WI38 (cell line): ENCODE measurements at regions not wholly inside any gene's neighbourhood (a gene's known extent, or its start where the extent isn't known, plus 50 kb on each side); places are given as distances from the start of the nearest gene placed in this dataset.

ENCODE experiments used
- H3K4me3 ChIP-seq: 2 replicates; pipeline ENCODE4 v1.5.1; 2011; ENCODE audit warnings: low read depth, mild to moderate bottlenecking, control low read depth, low read length
- TF ChIP-seq, protein P1 (sequence below): IDR thresholded peaks from 2 replicates; pipeline ENCODE4 v1.5.1; 2012; ENCODE audit warnings: low read depth, mild to moderate bottlenecking, control low read depth, low read length

DNA sequence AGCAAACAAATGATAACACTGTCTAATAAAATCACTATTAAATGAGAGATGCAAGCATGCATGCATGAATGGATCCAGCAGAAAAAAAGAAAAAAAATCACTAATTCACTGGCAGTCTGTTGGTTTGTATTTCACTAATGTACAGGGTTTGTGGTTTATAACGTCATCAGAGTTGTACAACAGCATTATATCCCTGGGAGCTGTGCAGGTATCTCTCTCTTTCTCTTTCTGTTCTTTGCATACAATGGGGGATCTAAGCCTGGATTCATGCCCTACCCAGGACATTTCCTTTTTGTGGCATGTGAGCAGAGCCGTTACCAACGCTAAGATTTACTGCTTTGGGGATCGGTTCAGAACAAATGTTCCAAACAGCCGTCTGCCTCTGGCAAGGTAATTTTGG, 229.5 kb downstream of the SOX2 start:
- H3K4me3 ChIP-seq, result no peak overlapping the region
- TF ChIP-seq, protein P1, sequence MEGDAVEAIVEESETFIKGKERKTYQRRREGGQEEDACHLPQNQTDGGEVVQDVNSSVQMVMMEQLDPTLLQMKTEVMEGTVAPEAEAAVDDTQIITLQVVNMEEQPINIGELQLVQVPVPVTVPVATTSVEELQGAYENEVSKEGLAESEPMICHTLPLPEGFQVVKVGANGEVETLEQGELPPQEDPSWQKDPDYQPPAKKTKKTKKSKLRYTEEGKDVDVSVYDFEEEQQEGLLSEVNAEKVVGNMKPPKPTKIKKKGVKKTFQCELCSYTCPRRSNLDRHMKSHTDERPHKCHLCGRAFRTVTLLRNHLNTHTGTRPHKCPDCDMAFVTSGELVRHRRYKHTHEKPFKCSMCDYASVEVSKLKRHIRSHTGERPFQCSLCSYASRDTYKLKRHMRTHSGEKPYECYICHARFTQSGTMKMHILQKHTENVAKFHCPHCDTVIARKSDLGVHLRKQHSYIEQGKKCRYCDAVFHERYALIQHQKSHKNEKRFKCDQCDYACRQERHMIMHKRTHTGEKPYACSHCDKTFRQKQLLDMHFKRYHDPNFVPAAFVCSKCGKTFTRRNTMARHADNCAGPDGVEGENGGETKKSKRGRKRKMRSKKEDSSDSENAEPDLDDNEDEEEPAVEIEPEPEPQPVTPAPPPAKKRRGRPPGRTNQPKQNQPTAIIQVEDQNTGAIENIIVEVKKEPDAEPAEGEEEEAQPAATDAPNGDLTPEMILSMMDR, result no peak

DNA sequence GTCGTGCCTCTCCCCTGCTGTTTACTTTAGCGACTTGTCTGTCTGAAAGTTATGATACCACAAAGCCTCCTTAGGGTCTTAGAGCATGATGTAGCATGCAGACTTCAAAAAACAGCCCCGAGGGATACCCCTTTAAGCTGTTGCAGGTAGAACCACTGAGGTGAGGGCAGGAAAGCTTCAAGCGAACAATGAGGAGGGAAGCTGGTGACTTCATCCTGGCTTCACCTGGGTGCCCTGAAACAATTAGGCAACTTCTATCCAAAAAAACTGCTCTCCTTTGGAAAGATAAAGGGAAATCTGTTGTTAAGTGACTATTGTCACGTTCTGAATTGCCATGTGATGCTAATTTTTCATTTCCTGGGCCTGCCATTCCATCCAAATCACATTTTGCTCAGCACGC, 231.6 kb downstream of the SOX2 start:
- TF ChIP-seq, protein P1, result no peak
- H3K4me3 ChIP-seq, result no peak overlapping the region

DNA sequence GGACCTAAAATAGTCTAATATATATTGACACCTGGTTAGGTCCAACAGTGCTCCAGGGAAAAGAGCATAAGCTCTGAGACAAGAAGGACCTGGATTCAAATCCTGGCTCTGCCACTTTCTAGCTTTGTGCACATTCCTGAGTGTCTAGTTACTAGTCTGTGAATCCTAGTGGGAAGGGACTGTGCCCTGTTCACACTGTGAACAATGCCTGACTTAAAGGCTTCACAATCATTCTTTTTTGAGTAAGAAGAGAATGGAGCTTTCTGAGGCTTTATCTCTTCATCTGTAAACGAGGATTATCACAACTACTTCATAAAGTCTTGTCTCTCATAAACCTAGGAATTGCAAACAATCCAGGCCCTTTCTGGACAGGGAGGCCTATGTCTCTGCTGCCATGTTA, 235.9 kb downstream of the SOX2 start:
- no peak overlapping the region for H3K4me3 ChIP-seq
- TF ChIP-seq, protein P1, result no peak

DNA sequence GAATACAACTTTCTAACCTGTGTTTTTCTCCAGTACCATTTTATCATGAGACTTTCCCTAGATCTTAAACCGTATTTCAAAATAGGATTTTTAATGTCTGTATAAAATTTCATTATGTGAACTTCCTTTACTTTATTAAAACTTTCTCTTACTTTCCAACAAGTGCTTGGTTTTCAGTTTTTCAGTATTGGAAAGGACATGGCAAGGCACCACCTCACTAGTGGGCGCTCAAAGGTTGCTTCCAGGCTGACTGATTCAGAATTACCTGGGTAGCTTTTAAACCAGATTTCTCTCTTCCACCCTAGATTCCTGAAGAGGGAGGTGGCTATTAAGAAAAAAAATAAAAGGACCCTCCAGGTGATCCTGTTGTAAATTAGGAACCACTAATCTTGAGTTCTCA, 236.6 kb downstream of the SOX2 start:
- no peak overlapping the region for H3K4me3 ChIP-seq

DNA sequence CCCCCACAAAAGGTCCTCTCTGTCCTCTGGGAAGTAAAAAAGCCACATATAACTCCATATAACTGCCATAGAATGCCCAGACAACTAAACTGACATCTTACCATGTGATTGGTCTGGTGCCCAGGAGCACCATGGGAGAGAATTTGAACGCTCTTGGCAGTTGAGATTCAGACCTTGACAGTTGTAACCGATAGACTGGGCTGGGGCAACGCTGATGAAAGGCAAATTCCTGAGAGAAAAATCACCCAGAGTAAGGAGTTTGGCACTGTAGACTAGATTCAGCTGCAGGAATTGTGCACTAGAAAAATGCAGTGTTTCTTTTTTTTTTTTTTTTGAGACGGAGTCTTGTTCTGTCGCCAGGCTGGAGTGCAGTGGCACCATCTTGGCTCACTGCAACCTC, 240.5 kb downstream of the SOX2 start:
- TF ChIP-seq, protein P1, result no peak
- no peak overlapping the region for H3K4me3 ChIP-seq

More for the DNA sequence above, 236.6 kb downstream of the SOX2 start:
- TF ChIP-seq, protein P1, result no peak

DNA sequence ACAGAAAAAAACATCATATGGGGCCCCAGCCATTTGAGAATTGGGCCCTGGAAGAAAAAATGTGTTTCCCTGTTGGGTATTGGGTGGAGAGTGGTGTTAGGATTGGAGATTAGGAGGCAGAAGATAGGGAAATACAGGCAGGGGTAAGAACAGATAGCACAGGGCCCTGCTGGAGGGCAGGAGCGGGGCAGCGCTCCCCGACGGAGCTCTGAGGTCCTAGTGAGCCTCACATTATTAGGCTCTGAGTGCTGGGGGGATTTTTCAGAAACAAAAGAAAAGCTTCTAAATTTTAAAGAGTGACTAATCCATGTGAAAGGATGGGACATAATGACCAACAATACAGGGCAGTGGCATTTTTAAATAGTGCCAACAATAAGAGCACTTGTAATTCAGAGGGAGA, 241.2 kb downstream of the SOX2 start:
- H3K4me3 ChIP-seq, result no peak overlapping the region
- TF ChIP-seq, protein P1, result no peak

DNA sequence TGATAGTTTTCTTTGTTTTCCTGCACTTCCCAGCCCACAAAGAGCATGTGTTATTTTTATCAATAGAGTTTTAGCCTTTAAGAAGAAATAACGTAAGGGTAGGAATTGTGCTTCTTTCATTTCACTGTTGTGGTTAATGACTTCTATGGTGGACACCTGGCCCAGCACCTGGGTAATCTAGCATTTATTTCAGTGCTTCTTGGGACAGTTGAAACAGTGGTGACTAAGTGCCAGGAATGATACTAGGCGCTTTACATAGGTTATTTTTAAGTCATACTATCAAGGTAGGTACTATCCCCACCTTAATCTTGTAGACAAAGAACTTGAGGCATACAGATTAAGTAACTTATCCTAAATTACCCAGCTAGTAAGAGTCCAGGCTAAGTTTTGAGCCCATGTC, 243.8 kb downstream of the SOX2 start:
- no peak overlapping the region for H3K4me3 ChIP-seq

More for the DNA sequence above, 243.8 kb downstream of the SOX2 start:
- TF ChIP-seq, protein P1, result no peak
